ENCODE measurements at regions not wholly inside any gene's neighbourhood (a gene's known extent, or its start where the extent isn't known, plus 50 kb on each side); places are given as distances from the start of the nearest gene placed in this dataset.

DNA sequence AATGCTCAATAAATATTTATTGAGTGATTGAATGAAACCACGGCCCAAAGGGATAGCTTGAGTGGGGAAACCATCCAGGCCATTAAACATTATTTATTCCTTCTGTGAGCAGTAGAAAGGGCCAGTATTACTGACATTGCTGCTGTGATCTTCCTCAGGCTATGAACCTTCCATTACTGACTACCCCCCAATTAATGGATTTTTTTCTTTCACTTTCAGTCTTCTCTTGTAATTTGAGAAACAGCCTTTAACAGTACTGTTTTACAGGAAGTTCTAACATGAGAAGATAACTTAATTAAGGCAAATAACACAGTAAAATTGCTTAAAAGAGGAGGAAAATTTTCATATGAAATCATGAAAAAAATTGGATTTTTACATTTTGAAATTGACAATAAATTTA lies 629.5 kb downstream of the TRHDE start:
- TF ChIP-seq, protein P1, sequence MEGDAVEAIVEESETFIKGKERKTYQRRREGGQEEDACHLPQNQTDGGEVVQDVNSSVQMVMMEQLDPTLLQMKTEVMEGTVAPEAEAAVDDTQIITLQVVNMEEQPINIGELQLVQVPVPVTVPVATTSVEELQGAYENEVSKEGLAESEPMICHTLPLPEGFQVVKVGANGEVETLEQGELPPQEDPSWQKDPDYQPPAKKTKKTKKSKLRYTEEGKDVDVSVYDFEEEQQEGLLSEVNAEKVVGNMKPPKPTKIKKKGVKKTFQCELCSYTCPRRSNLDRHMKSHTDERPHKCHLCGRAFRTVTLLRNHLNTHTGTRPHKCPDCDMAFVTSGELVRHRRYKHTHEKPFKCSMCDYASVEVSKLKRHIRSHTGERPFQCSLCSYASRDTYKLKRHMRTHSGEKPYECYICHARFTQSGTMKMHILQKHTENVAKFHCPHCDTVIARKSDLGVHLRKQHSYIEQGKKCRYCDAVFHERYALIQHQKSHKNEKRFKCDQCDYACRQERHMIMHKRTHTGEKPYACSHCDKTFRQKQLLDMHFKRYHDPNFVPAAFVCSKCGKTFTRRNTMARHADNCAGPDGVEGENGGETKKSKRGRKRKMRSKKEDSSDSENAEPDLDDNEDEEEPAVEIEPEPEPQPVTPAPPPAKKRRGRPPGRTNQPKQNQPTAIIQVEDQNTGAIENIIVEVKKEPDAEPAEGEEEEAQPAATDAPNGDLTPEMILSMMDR (IDR thresholded peaks at IDR 0.05), result no peak
- TF ChIP-seq TCF7L2 (IDR thresholded peaks at IDR 0.05; ENCODE audit: low read depth, low read length) (no peak), POLR2AphosphoS5 (IDR thresholded peaks at IDR 0.05; ENCODE audit: low read depth, low read length) (no peak), SIN3A (IDR thresholded peaks at IDR 0.05; ENCODE audit: borderline replicate concordance, insufficient read depth, low read depth, low read length) (no peak)
- TF ChIP-seq, protein P2, sequence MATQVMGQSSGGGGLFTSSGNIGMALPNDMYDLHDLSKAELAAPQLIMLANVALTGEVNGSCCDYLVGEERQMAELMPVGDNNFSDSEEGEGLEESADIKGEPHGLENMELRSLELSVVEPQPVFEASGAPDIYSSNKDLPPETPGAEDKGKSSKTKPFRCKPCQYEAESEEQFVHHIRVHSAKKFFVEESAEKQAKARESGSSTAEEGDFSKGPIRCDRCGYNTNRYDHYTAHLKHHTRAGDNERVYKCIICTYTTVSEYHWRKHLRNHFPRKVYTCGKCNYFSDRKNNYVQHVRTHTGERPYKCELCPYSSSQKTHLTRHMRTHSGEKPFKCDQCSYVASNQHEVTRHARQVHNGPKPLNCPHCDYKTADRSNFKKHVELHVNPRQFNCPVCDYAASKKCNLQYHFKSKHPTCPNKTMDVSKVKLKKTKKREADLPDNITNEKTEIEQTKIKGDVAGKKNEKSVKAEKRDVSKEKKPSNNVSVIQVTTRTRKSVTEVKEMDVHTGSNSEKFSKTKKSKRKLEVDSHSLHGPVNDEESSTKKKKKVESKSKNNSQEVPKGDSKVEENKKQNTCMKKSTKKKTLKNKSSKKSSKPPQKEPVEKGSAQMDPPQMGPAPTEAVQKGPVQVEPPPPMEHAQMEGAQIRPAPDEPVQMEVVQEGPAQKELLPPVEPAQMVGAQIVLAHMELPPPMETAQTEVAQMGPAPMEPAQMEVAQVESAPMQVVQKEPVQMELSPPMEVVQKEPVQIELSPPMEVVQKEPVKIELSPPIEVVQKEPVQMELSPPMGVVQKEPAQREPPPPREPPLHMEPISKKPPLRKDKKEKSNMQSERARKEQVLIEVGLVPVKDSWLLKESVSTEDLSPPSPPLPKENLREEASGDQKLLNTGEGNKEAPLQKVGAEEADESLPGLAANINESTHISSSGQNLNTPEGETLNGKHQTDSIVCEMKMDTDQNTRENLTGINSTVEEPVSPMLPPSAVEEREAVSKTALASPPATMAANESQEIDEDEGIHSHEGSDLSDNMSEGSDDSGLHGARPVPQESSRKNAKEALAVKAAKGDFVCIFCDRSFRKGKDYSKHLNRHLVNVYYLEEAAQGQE (IDR thresholded peaks at IDR 0.05; ENCODE audit: insufficient read depth in 1 of 2, low read depth in 2 of 2, low read length in 1 of 2), result no peak

Data from Panc1 (cell line).